A549 (cell line): ENCODE measurements at regions not wholly inside any gene's neighbourhood (a gene's known extent, or its start where the extent isn't known, plus 50 kb on each side); places are given as distances from the start of the nearest gene placed in this dataset.

Source experiments
- ATAC-seq, 2 experiments: fragments of 200-7000 bp in 1 of 2; fragments of >200 bp in 1 of 2; cut with Nextera tagmentation in 1 of 2; cut with Tn5 transposase in 1 of 2; 3 replicates each; pipeline versions ENCODE4 v1.8.0 to v1.9.1; 2018 to 2020; ENCODE audit warnings: mild to moderate bottlenecking in 1 of 2, moderate library complexity in 1 of 2
- CTCF ChIA-PET: fragments of 300-600 bp; sonication (Branson Sonifier 250); formaldehyde crosslinking; extraction: SDS; loops from one replicate; lab custom pipeline; 2021; ENCODE audit warnings: antibody characterized with exemption, inconsistent platforms; lab: Yijun Ruan, JAX
- POLR2A ChIA-PET: fragments of 350-600 bp; formaldehyde crosslinking; extraction: SDS; loops from one replicate; lab custom pipeline; 2021; ENCODE audit warnings: antibody characterized with exemption, inconsistent platforms; lab: Yijun Ruan, JAX
- DNase-seq, 2 experiments: peaks; one replicate each; pipeline versions ENCODE4 v3.0.0 to v3.0.0-alpha.2; 2011 to 2016; ENCODE audit warnings: low read depth in 1 of 2, low spot score in 1 of 2
- FAIRE-seq: peaks from 2 replicates; lab custom pipeline; 2011; peaks lifted over from hg19 to GRCh38; lab: Jason Lieb, UNC
- H3K27ac ChIP-seq, 2 experiments: fragments of >200 bp; sonication (Bioruptor Twin); formaldehyde crosslinking; 3 replicates each; pipeline ENCODE4 v1.5.1; 2016 to 2017
- H3K4me1 ChIP-seq: fragments of >200 bp; sonication (Bioruptor Twin); formaldehyde crosslinking; 3 replicates; pipeline ENCODE4 v1.6.1; 2016
- H3K4me2 ChIP-seq: fragments of >200 bp; sonication (Bioruptor Twin); formaldehyde crosslinking; 3 replicates; pipeline ENCODE4 v1.6.1; 2016
- H3K4me3 ChIP-seq: fragments of >200 bp; sonication (Bioruptor Twin); formaldehyde crosslinking; 3 replicates; pipeline ENCODE4 v1.5.1; 2016
- H3K9me3 ChIP-seq: fragments of >200 bp; sonication (Bioruptor Twin); formaldehyde crosslinking; 3 replicates; pipeline ENCODE4 v1.6.1; 2016
- CHD4 ChIP-seq: fragments of 200-600 bp; sonication (generic); IDR thresholded peaks from 2 replicates; pipeline ENCODE4 v1.6.1; 2016; ENCODE audit warnings: antibody characterized with exemption, mild to moderate bottlenecking, borderline replicate concordance
- EHF ChIP-seq: fragments of 250-450 bp; sonication (Bioruptor Pico); IDR thresholded peaks from 2 replicates; pipeline ENCODE4 v1.5.0; 2020; ENCODE audit warnings: mild to moderate bottlenecking
- EHMT2 ChIP-seq: fragments of 200-600 bp; sonication (generic); IDR thresholded peaks from 2 replicates; pipeline ENCODE4 v1.6.1; 2016; ENCODE audit warnings: antibody characterized with exemption, low read depth, mild to moderate bottlenecking, moderate library complexity
- EP300 ChIP-seq, 2 experiments: fragments of >200 bp; sonication (Bioruptor Twin); formaldehyde crosslinking; IDR thresholded peaks; 2 replicates in 1 of 2; 3 replicates in 1 of 2; pipeline ENCODE4 v1.6.1; 2016 to 2017
- ESRRA ChIP-seq: fragments of 150-350 bp; IDR thresholded peaks from 2 replicates; pipeline ENCODE4 v1.6.1; 2014; ENCODE audit warnings: mild to moderate bottlenecking, low read length, borderline replicate concordance
- FOXS1 ChIP-seq: fragments of 250-450 bp; sonication (Bioruptor Pico); IDR thresholded peaks from 2 replicates; pipeline ENCODE4 v1.5.0; 2020; ENCODE audit warnings: mild to moderate bottlenecking, moderate library complexity
- GATA3 ChIP-seq: IDR thresholded peaks from 2 replicates; pipeline ENCODE4 v1.6.1; 2012; ENCODE audit warnings: borderline replicate concordance
- HOXA7 ChIP-seq: fragments of 250-450 bp; sonication (Bioruptor Pico); IDR thresholded peaks from 2 replicates; pipeline ENCODE4 v1.5.0; 2020; ENCODE audit warnings: mild to moderate bottlenecking, moderate library complexity
- HOXB13 ChIP-seq: fragments of 250-450 bp; sonication (Bioruptor Pico); IDR thresholded peaks from 2 replicates; pipeline ENCODE4 v1.5.0; 2020; ENCODE audit warnings: low read depth, mild to moderate bottlenecking, moderate library complexity
- HOXB5 ChIP-seq: fragments of 250-450 bp; sonication (Bioruptor Pico); IDR thresholded peaks from 2 replicates; pipeline ENCODE4 v1.5.0; 2020; ENCODE audit warnings: mild to moderate bottlenecking, moderate library complexity
- JUN ChIP-seq, 2 experiments: fragments of >200 bp; sonication (Bioruptor Twin); formaldehyde crosslinking; IDR thresholded peaks; 2 replicates in 1 of 2; 3 replicates in 1 of 2; pipeline ENCODE4 v1.6.1; 2016 to 2017
- MAFK ChIP-seq: fragments of 450-650 bp; IDR thresholded peaks from 2 replicates; pipeline ENCODE4 v1.6.1; 2014; ENCODE audit not compliant: partially characterized antibody
- NPAS2 ChIP-seq: fragments of 250-450 bp; sonication (Bioruptor Pico); IDR thresholded peaks from 2 replicates; pipeline ENCODE4 v1.8.0; 2022; ENCODE audit warnings: mild to moderate bottlenecking, moderate library complexity, borderline replicate concordance
- NR3C1 ChIP-seq: fragments of >200 bp; sonication (Bioruptor Twin); formaldehyde crosslinking; IDR thresholded peaks from 3 replicates; pipeline ENCODE4 v1.6.1; 2017
- POLR2A ChIP-seq: IDR thresholded peaks from 2 replicates; pipeline ENCODE4 v1.6.1; 2012; ENCODE audit warnings: mild to moderate bottlenecking, low read length
- POLR2AphosphoS2 ChIP-seq: conservative IDR thresholded peaks from 2 replicates; pipeline ENCODE4 v1.6.1; 2012; ENCODE audit warnings: low read length, improper control_type of control experiment, inconsistent platforms
- RAD21 ChIP-seq, 2 experiments: fragments of >200 bp in 1 of 2; sonication (Bioruptor Twin) in 1 of 2; formaldehyde crosslinking in 1 of 2; IDR thresholded peaks in 1 of 2; conservative IDR thresholded peaks in 1 of 2; 2 replicates in 1 of 2; 3 replicates in 1 of 2; pipeline ENCODE4 v1.6.1; 2012 to 2018; ENCODE audit warnings: inconsistent platforms in 1 of 2
- SMC3 ChIP-seq: fragments of >200 bp; sonication (Bioruptor Twin); formaldehyde crosslinking; IDR thresholded peaks from 3 replicates; pipeline ENCODE4 v1.6.1; 2018; ENCODE audit warnings: inconsistent platforms
- TFCP2L1 ChIP-seq: fragments of 250-450 bp; sonication (Bioruptor Pico); IDR thresholded peaks from 2 replicates; pipeline ENCODE4 v1.5.0; 2021; ENCODE audit warnings: mild to moderate bottlenecking
- TP53 ChIP-seq: fragments of 250-450 bp; sonication (Bioruptor Pico); IDR thresholded peaks from 2 replicates; pipeline ENCODE4 v1.5.0; 2021; ENCODE audit warnings: mild to moderate bottlenecking, moderate library complexity
- whole genome bisulfite sequencing: methylation state at CpG from one replicate; pipeline ENCODE4 v1.1.6; 2017; ENCODE audit errors: missing lambda C conversion rate; 5-methylcytosine and 5-hydroxymethylcytosine counted together
- TF ChIP-seq, protein P1 (sequence below): IDR thresholded peaks from 2 replicates; pipeline ENCODE4 v1.6.1; 2012
- TF ChIP-seq, protein P2 (sequence below): fragments of 250-450 bp; sonication (Bioruptor Pico); IDR thresholded peaks from 2 replicates; pipeline ENCODE4 v1.5.0; 2020; ENCODE audit warnings: low read depth, mild to moderate bottlenecking, moderate library complexity

DNA sequence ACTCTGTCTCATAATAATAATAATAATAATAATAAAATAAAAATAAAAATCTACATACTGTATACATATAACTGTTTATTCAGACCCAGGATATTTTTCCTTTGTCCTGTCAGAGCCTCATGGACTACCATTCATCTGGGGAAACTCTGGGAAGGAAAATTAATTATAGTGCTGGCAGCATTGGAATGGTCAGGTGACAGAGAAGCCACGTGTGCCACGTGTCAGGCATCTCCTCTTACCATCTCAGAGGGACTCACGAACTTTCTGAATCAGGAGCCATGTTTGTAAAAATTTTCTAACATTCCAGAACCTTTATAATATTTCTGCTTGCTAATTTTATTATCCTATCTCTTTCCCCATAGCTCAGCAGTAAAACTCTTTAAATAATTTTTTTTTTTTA lies 97.8 kb upstream of the HNRNPU start (continued):
- TF ChIP-seq EHMT2 (no peak), CHD4 (no peak), JUN (IDR thresholded peaks at IDR 0.05) (no peak), EHF (CRISPR knock-in tag) (no peak)

DNA sequence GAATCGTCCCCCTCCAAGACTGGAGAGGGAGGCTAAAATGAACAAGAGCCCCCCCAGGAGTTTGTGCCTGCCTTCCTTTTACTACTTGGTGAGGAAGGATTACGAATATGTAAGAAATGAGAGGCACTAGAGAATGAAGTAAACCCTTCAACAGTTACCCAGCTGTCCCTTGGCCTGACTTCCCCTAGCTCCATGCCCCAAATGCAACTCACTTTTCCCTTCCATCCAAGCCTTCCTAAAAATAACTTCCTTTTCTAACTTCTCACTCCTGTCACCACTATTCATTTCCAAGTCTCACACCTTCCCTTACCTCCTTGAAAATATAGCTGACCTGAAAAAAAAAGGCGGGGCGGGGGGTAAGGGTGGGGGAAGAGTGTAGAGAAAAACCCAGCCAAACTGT lies 96.6 kb upstream of the HNRNPU start:
- H3K4me3 ChIP-seq: no peak overlapping the region
- ChIA-PET POLR2A (no interaction called here), CTCF (no interaction called here)
- no peak overlapping the region for H3K4me2 ChIP-seq
- no peak for DNase-seq
- no peak for FAIRE-seq
- WGBS: 87% methylated on average over 4 of the region's 4 CpGs
- ATAC-seq: no peak
- TF ChIP-seq, protein P1, sequence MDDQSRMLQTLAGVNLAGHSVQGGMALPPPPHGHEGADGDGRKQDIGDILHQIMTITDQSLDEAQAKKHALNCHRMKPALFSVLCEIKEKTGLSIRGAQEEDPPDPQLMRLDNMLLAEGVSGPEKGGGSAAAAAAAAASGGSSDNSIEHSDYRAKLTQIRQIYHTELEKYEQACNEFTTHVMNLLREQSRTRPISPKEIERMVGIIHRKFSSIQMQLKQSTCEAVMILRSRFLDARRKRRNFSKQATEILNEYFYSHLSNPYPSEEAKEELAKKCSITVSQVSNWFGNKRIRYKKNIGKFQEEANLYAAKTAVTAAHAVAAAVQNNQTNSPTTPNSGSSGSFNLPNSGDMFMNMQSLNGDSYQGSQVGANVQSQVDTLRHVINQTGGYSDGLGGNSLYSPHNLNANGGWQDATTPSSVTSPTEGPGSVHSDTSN: no peak
- TF ChIP-seq FOXS1 (CRISPR knock-in tag): no peak
- no peak for TF ChIP-seq EHMT2
- TF ChIP-seq CHD4: no peak
- no peak for TF ChIP-seq RAD21 (conservative IDR thresholded peaks at IDR 0.05 in 1 of 2, IDR thresholded peaks at IDR 0.05 in 1 of 2)
- no peak for TF ChIP-seq TFCP2L1 (CRISPR knock-in tag)
- no peak for TF ChIP-seq GATA3
- TF ChIP-seq EP300 (IDR thresholded peaks at IDR 0.05): no peak
- TF ChIP-seq NR3C1: no peak
- no peak for TF ChIP-seq SMC3
- no peak for TF ChIP-seq POLR2AphosphoS2
- TF ChIP-seq HOXA7 (CRISPR knock-in tag): no peak
- TF ChIP-seq HOXB13 (CRISPR knock-in tag): no peak
- TF ChIP-seq, protein P2, sequence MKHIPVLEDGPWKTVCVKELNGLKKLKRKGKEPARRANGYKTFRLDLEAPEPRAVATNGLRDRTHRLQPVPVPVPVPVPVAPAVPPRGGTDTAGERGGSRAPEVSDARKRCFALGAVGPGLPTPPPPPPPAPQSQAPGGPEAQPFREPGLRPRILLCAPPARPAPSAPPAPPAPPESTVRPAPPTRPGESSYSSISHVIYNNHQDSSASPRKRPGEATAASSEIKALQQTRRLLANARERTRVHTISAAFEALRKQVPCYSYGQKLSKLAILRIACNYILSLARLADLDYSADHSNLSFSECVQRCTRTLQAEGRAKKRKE (CRISPR knock-in tag): no peak
- no peak for TF ChIP-seq TP53 (CRISPR knock-in tag)
- no peak for TF ChIP-seq HOXB5
- no peaks in the 10 kb centered on the region for H3K9me3 ChIP-seq
- H3K27ac ChIP-seq: peak overlapping the region in 1 of 2 experiments; percentile 31; a peak in 2 of 6 replicates
- H3K4me1 ChIP-seq: peaks cover 48% of the 10 kb centered on the region

DNA sequence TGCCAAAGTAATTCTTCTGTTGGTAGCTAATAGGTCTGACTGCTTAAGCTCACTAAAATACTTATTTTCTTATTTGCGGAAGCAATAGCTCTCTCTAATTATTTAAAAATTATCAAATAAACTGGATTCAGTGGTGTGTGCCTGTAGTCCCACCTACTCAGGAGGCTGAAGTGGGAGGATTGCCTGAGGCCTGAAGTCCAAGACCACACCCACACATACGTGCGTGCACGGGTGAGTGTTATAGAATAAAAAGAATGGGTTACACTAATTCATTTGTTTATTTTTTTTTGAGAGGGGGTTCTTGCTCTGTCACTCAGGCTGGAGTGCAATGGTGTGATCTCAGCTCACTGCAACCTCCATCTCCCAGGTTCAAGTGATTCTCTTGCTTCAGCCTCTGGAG lies 94.2 kb upstream of the HNRNPU start:
- Histone ChIP-seq H3K9me3 (no peaks in the 10 kb centered on the region), H3K4me2 (no peak overlapping the region), H3K4me1 (peaks cover 36% of the 10 kb centered on the region), H3K4me3 (no peak overlapping the region), H3K27ac (no peak overlapping the region)
- DNase-seq: no peak
- ChIA-PET CTCF (interaction anchor here (1.2 kb wide), 1 partner anchor 84 kb away, joined by 4 read pairs; no protein-coding TSS in a partner anchor), POLR2A (no interaction called here)
- FAIRE-seq: no peak
- 94% methylated on average over 4 of the region's 4 CpGs for WGBS
- TF ChIP-seq, protein P1: no peak
- TF ChIP-seq TFCP2L1 (CRISPR knock-in tag): no peak
- TF ChIP-seq MAFK: no peak
- no peak for TF ChIP-seq ESRRA
- TF ChIP-seq FOXS1 (CRISPR knock-in tag): no peak
- no peak for TF ChIP-seq POLR2A
- ATAC-seq: no peak

DNA sequence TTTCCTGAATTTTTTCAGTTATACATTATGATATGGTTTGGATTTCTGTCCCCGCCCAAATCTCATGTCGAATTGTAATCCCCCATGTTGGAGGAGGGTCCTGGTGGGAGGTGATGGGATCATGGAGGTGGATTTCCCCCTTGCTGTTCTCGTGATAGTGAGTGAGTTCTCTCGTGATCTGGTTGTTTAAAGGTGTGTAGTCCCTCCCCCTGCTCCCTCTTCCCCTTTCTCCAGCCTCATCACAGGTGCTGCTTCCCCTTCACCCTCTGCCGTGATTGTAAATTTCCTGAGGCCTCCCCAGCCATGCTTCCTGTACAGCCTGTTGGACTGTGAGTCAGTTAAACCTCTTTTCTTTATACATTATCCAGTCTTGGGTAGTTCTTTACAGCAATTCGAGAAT lies 93.2 kb upstream of the HNRNPU start:
- FAIRE-seq: no peak
- Histone ChIP-seq H3K27ac (0 out of 6 replicates have a peak overlapping the region, but pooled peaks of 1 of the 2 experiments have one; percentile 4), H3K4me2 (no peak overlapping the region), H3K9me3 (no peaks in the 10 kb centered on the region)
- no peak for ATAC-seq
- POLR2A ChIA-PET: no interaction called here
- no peak for TF ChIP-seq NPAS2 (CRISPR knock-in tag)
- TF ChIP-seq, all 56 proteins: peak for 0
- CTCF ChIA-PET: no interaction called here
- H3K4me1 ChIP-seq: peaks cover 34% of the 10 kb centered on the region
- no peak overlapping the region for H3K4me3 ChIP-seq
- WGBS: 77% methylated on average over 6 of the region's 6 CpGs
- no peak for DNase-seq
